NCI-H2107 treated with DMSO at 0.1 percent for 48 hours (cell line): ENCODE measurements at regions not wholly inside any gene's neighbourhood (a gene's known extent, or its start where the extent isn't known, plus 50 kb on each side); places are given as distances from the start of the nearest gene placed in this dataset.

ENCODE experiments used
- DNase-seq: peaks from one replicate; lab custom pipeline; 2025; ENCODE audit not compliant: unreplicated experiment; lab: John Stamatoyannopoulos, UW

GRCh38 chr1:47551971-47552528, 114.2 kb downstream of the FOXD2 start:
- no peak for DNase-seq

DNA sequence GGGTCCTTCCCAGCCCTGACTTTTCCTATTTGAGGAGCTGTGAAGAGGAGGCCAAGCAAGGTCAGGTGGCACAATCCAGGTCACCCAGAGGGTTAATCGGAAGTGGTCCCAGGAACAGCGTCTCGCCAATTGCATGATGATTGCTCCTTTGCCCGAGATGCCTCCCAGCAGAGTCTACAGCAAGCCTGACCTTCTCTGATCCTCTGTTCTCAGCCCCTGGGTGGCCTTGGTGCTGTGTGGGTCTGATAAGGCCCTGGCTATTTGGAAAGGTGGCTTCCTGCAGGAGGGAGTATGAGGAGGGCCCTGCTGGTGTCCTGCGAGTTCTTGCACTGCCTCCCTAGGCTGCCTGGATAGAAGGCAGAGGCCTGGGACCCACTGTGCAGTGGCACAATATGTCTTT, 116.2 kb downstream of the FOXD2 start:
- no peak for DNase-seq

- no peak for DNase-seq
These were observed 117.1 kb downstream of the FOXD2 start for GRCh38 chr1:47554901-47555300.

DNA sequence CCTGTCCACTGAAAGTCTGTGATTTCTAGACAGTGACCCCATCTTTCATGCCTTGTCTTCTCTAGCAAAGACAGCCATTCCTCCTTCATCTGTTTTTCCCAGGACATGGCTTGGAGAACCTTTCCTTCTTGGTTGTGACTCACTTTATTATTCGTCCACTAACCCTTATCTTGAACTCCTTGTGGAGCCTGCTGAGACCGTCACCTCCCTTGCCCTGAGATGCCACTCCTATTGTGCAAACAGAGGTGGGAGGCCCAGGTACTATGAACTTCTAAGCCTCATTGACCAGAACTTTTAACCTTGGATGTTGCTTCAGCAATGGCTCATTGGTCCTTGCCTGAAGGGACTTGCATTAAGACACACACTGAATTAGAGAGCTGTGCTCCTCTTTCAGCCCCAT, 117.5 kb downstream of the FOXD2 start:
- no peak for DNase-seq

DNA sequence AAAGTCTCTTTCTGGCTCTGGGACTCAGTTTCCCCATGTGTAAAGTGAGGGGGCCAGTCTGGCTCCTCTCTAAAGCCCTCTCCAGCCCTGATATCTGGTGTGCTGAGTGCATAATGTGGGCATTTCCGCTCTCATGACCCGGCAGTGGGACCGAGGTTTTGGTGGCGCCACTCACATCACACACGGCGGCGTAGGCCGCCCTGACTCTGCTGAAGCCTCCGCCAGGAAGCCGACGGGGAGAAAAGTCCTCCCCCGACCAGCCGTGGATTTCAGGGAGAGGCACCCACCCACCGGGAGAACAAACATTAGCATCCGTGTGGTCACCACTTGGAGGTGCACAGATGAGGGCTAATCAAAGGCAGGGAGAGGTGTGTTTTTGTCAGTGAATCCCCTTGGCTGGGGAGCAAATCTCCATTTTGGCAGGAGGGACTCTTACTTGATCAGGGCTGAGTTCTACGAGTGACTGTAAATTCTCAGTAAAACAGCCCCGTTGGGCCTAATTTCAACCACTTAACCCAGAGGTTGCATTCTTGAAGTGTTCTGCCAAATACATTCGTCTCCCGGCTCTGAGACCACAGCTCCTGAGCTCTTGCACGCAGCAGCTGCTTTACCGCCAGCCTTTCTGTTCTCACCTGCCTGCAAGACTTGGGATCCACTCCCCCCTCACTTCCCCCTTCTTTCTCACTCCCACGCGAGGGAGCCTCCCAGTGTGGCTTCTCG, 118.2 kb downstream of the FOXD2 start:
- no peak for DNase-seq

- DNase-seq: no peak
These were observed 119.2 kb downstream of the FOXD2 start for GRCh38 chr1:47557066-47557465.

DNA sequence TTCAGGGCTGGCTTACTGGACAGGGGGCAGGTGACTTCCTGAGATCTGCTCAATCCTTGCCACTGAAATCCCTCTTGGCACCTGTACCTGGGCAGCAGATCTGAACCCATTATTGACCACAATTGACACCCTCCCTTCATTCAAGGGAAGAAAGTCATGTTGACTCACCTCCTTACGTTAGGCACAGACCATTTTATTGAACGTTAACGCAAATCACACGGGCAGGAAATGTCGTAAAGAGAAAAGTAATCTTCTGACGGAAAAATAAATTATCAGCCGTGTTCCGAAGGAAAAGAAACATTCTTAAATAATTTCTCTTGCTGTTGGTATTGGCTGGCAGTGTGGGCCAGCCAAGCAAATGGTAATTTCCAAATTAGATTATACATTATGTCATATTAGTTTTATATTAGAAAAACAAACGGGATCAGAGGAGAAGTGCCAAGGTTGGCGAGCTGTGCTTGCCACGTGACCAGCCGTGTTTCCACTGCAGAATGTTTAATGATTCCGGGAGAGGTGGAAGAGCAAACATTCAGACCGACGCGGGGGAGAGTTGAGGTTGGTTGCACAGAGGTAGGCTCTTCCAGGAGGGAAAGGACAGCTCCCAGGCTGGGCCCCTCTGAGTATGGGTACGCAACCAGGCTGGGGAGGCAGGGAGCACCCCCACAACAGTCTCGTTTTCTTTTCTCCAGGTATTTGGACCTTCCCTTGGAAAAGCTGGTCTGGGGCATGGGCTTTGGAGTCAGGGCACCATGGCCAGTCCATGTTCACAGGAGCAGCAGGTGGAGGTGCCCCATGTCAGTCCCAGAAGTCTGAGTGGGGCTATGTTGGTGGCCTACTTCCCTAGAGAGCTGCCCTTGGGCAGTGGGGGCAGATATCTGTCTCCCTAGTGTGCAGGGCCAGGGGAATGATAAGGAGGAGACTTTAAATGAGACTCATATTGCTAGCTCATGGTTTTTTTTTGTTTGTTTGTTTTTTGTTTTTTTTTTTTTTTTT, 121.1 kb downstream of the FOXD2 start:
- DNase-seq: no peak

DNA sequence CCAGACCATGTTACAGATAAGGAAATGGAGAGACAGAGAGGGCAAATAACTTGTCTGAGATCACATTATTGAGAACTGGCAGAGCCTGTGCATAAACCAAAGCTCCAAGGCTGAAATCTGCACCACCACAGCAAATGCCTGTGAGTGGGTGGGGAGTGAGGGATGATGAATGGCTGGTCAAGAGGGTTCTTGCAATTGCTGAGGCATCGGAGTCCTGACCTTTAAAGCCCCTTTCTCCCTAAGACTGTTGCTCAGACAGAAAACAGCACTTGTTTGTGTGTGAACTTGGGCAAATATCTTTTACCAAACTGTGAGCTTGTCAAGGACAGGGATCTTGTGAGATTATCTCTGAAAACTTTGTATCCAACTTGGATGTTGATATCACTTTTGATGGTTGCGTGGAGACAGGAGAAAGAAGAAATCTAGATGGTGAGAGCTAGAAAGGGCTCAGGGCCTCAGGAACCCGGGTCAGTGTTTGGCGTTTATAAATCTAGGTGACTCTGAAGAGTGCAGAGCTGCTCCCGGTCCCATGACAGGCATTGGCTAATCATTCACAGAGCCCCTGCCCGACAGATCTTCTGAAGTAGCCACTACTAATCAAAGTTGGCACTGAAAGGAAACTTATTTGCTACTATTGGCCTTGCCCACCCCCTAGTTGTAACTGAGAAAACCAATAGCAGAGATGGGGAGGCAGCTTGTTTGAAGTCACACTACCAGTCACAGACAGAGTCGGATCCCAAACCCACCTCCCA, 122.3 kb downstream of the FOXD2 start:
- DNase-seq: no peak

DNA sequence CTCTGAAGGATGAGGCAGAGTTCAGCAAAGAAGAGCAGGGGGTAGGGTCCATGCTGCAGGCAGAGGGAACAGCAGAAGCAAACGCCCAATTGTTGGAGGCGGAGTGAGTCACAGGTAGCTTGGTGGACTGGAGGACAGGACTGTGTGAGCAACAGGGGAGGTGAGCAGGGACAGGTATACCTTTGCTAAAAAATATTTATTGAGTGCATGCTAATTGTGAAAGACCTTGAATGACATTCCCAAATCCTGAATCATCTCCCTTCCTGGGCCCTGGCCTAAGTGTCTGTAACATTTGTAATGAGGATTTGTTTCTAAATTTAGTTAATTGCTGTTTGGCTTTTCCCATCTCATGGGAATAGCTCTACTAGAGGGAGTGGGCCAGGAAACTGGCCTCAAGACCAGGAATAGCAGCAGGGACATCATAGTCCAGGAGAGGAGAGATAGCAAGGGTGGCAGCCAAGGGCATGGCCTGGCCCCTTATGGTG, 123.7 kb downstream of the FOXD2 start:
- no peak for DNase-seq

GRCh38 chr1:47562147-47562546, 124.3 kb downstream of the FOXD2 start:
- DNase-seq: no peak

GRCh38 chr1:47562799-47563198, 125.0 kb downstream of the FOXD2 start:
- no peak for DNase-seq

GRCh38 chr1:47563201-47563600, 125.4 kb downstream of the FOXD2 start:
- no peak for DNase-seq

- DNase-seq: no peak
These were observed 126.7 kb downstream of the FOXD2 start for GRCh38 chr1:47564570-47564969.

DNA sequence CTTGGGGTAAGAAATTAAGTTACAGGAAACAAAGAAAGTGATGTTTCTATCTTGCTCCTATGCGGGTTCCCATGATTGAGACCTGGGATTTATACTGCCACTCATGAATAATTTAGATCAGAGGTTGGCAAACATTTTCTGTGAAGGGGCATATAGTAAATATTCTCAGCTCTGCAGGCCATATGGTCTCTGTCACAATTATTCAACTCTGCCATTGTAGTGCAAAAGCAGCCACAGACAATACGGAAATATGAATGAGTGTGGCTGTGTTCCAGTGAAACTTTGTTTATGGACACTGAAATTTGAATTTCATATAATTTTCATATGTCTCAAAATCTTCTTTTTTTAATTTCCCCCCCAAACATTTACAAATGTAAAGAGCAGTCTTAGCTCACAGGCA, 127.2 kb downstream of the FOXD2 start:
- DNase-seq: no peak

- DNase-seq: no peak
These were observed 127.8 kb downstream of the FOXD2 start for GRCh38 chr1:47565676-47566075.

- DNase-seq: no peak
These were observed 130.9 kb downstream of the FOXD2 start for GRCh38 chr1:47568763-47569162.

DNA sequence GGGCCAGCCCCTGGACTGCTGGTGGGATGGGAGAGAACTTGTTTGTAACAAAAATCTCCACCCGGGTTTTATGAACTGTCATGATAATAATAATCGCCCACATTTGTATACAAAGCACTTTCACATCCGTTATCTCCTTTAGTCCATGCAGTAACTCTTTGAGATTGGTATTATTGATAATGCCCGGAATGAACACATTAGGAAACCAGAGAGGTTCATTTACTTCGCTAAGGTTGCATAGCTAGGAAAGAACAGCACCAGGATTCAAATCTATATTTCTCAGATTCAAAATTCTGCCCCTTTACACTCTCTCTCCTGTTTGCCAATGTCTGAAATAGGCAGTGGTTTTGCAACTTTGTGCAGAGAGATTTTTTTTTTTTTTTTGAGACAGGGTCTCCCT, 131.4 kb downstream of the FOXD2 start:
- DNase-seq: no peak

GRCh38 chr1:47569681-47570470, 132.0 kb downstream of the FOXD2 start:
- no peak for DNase-seq

- no peak for DNase-seq
These were observed 133.3 kb downstream of the FOXD2 start for GRCh38 chr1:47571161-47571560.

- no peak for DNase-seq
These were observed 134.1 kb downstream of the FOXD2 start for GRCh38 chr1:47571952-47572351.
